Stimulated activated CD4-positive, alpha-beta T cell treated with anti-CD3 and anti-CD28 coated beads, TNF-alpha, amount 100 ng/mL, for 48 hours (primary cell): ENCODE measurements at regions not wholly inside any gene's neighbourhood (a gene's known extent, or its start where the extent isn't known, plus 50 kb on each side); places are given as distances from the start of the nearest gene placed in this dataset.
A peak's percentile ranks its signal among the peaks of the same experiment; 100 is the strongest.

Source experiments
- DNase-seq, 3 donors: peaks; one replicate each; pipeline ENCODE4 v3.0.0-alpha.2; 2020; ENCODE audit warnings: low read depth in 3 of 3

- no peak for DNase-seq
Observed at GRCh38 chr6:137690034-137690433, 177.0 kb upstream of the TNFAIP3 start.

- no peak for DNase-seq
Observed at GRCh38 chr6:137690721-137691120, 176.3 kb upstream of the TNFAIP3 start.

GRCh38 chr6:137692308-137692707, 174.8 kb upstream of the TNFAIP3 start:
- no peak for DNase-seq

GRCh38 chr6:137692806-137693205, 174.3 kb upstream of the TNFAIP3 start:
- no peak for DNase-seq

GRCh38 chr6:137693711-137694110, 173.3 kb upstream of the TNFAIP3 start:
- no peak for DNase-seq

GRCh38 chr6:137696765-137697164, 170.3 kb upstream of the TNFAIP3 start:
- DNase-seq, result no peak

- no peak for DNase-seq
Observed at GRCh38 chr6:137697267-137697938, 169.7 kb upstream of the TNFAIP3 start.

- no peak for DNase-seq
Observed at GRCh38 chr6:137698636-137699030, 168.4 kb upstream of the TNFAIP3 start.

- peak in 1 of 3 donors; percentile 33 for DNase-seq
Observed at GRCh38 chr6:137699031-137699683, 167.9 kb upstream of the TNFAIP3 start.

GRCh38 chr6:137700161-137700560, 166.9 kb upstream of the TNFAIP3 start:
- no peak for DNase-seq

GRCh38 chr6:137700751-137701477, 166.1 kb upstream of the TNFAIP3 start:
- DNase-seq, result no peak

GRCh38 chr6:137701942-137702341, 165.1 kb upstream of the TNFAIP3 start:
- no peak for DNase-seq

GRCh38 chr6:137702791-137703424, 164.2 kb upstream of the TNFAIP3 start:
- DNase-seq, result no peak

- DNase-seq, result no peak
Observed at GRCh38 chr6:137704802-137705159, 162.3 kb upstream of the TNFAIP3 start.

- peak; percentile 48 to 66 (median 52) for DNase-seq
Observed at GRCh38 chr6:137705160-137706082, 161.6 kb upstream of the TNFAIP3 start.

- no peak for DNase-seq
Observed at GRCh38 chr6:137706083-137706750, 160.8 kb upstream of the TNFAIP3 start.

GRCh38 chr6:137707038-137707589, 159.9 kb upstream of the TNFAIP3 start:
- DNase-seq, result no peak

- DNase-seq, result peak; percentile 48 to 65 (median 61)
Observed at GRCh38 chr6:137707590-137708360, 159.3 kb upstream of the TNFAIP3 start.

GRCh38 chr6:137708481-137708880, 158.6 kb upstream of the TNFAIP3 start:
- no peak for DNase-seq
